HG02798 (cell line): ENCODE measurements at regions not wholly inside any gene's neighbourhood (a gene's known extent, or its start where the extent isn't known, plus 50 kb on each side); places are given as distances from the start of the nearest gene placed in this dataset.

Source experiments
- ATAC-seq: cut with Tn5 transposase; IDR thresholded peaks from one replicate; pipeline ENCODE4 v1.9.1; 2021; ENCODE audit warnings: mild to moderate bottlenecking; ENCODE audit not compliant: unreplicated experiment, poor library complexity

DNA sequence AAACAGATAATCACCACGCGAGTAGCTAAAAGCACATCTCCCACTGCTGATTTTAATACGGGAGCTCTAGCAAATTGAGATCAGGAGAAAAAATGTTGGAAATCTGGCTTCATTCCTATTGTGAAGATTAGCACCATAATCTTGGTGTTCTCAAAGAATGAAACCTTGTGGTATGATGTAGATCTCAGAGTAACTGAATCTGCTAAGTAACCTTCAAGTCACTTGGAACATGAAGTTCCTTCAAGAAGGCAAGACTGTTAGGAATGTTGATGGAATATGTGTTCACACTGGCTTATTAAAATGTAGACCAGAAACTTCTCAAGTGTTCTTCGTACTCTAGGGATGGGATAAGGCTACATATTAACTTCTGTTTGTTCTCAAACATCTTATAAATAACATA lies 117.4 kb upstream of the CHRM3 start:
- no peak for ATAC-seq

DNA sequence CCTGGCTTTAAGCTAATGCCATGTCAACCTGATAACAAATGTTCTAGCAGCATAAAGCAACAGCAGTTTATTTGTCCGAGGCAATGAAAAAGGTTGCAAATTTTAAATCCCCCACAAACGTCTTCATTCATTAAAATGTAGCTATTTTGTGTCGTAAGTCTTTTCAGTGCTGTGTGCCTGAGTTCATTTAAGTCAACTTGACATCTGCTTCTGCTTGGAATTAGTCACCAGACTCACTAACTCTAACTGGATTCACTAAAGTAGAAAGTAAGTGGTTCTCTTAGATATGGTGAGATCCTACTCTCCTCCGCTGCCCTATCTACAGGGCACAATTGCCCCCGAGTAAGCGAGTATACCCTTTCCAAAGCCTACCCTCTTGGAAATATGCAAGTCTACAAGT lies 118.4 kb upstream of the CHRM3 start:
- no peak for ATAC-seq

DNA sequence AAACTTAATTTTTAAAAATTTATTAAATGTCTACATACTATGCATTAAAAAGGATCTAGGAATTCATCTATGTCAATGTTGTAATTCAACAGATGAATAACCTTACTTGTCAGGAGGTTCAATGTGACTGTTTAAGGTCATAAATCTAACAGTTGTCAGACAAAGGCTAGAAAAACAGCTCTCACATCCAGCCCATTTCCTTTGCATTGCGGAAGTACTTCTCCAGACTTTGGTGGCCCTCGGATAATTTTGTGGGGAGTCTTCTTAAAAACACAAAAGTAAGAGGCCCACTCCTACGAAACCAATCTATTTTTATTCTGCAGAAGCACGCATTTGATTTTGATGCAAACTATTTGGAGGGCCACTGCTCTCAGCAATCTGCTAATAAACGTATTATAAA lies 122.6 kb upstream of the CHRM3 start:
- no peak for ATAC-seq

DNA sequence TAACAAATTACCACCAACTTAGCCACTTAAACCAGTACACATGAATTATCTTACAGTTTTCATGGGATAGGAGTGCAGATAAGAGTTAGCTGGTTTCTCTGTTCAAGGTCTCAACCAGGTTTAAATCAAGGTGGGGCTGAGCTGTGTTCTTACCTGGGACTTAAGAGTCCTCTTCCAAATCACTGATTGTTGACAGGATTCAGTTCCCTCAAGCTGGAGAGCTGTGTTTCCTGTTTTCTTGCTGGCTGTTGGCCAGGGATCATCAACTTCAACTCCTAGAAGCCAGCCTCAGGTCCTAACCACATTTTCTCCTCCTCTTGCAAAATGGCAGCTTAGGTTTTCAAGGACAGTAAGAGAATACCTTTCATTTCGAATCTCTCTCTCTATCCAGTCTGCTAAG lies 123.8 kb upstream of the CHRM3 start:
- no peak for ATAC-seq

DNA sequence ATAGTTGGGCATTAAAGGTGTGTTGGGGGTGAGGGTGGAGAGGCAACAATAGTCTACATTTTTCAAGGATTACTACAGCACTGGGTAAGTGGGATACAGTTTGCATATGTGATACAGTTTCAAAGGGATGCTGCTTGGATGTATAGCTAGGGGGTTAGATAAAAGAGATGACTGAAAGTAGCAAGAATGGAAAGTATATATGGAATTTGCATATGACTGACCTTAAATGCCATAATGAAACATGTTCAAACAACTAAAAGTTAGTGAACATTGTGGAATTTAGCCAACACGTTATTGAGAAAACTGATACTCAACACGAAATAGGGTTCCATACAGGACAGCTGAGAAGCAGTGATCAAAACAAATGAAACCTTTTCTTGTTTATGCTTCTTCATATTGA lies 124.8 kb upstream of the CHRM3 start:
- ATAC-seq, result no peak

DNA sequence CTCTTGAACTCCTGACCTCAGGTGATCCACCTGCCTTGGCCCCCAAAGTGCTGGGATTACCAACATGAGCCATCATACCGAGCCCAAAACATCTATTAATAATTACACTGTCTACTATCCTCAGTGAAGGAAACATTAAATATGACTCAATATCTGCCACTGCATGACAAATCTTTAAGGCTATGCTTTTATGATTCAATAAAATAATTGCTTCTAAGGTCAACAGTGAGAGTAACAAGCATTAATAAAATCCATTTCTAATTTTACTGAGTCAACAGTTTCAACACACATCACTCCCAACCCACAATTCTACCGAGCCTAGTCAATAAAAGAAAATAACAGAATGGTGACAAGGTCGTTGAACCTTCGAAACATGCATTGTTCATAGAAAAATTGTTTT lies 125.5 kb upstream of the CHRM3 start:
- ATAC-seq, result no peak

DNA sequence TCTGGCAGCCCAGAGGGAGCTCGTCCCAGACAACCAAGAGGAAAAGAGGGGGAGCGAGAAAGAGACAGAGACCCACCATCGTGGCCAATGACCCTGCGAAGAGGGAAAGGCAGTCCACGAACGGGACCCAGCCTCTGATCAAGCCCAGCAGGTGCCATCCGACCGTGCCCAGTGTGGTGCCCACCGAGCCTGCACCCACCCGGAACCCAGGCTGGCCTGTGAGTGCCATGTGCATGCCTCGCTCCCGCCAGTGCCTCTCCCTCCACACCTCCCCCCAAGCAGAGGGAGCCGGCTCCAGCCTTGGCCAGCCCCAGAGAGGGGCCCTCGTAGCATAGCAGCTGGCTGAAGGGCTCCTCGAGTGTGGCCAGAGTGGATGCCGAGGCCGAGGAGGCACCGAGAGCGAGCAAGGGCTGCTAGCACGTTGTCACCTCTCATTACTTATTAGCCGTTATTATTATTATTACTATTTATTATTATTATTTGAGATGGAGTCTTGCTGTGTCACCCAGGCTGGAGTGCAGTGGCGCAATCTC lies 130.7 kb upstream of the CHRM3 start:
- no peak for ATAC-seq

DNA sequence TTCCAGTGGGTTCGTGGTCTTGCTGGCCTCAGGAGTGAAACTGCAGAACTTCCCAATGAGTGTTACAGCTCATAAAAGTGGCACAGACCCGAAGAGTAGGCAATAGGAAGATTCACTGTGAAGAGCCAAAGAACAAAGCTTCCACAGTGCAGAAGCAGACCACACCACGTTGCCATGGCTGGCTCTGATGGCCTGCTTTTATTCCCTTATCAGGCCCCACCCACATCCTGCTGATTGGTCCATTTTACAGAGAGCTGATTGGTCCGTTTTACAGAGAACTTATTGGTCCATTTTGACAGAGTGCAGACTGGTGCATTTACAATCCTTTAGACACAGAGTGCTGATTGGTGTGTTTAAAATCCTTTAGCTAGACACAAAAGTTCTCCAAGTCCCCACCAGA lies 131.4 kb upstream of the CHRM3 start:
- ATAC-seq, result no peak

DNA sequence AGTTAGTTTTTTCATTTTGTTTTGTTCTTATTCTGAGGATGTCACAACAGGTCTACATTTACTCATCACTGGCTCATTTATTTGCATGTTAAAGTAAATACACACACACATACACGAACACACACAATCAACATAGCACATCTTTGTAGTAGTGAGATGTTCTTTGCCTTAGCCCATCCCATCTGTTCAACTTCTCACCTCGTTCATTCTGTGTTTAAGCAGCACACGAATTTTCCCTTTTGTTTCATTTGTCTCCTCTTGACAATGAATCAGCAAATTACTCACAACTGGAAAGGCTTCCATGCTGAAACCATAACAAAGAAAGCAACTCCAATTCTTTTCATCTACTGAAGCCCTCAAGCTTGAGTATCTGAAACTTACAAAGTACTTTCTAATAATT lies 133.3 kb upstream of the CHRM3 start:
- ATAC-seq, result no peak

DNA sequence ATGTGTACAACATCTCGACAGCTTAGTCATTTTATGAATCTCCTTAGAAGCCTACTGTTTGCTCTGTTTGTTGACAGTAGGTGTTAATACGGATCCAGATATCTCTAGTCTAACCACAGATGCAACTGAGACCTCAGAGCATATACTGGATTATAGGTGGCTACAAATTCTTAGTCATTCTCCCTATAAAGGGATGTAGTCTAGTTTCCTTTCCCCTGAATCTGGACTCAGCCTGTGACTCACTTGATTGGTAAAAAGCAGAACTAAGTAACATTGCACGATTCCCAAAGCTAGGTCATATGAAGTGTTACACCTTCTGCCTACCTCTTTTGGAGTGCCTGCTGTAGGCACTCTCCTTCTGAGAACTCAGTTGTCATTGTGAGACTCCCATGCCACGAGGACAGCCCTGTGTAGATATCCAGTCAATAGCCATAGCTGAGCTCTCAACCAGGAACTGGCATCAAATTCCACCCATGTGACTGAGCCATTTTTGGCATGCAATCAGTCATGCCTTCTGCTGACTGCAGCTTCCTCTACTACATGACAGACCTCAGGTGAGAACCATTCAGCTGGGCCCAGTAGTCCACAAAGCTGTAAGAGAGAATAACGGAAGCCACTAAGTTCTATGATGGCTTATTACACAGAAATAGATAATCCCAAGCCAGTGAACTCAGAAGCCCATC lies 135.9 kb upstream of the CHRM3 start:
- no peak for ATAC-seq

DNA sequence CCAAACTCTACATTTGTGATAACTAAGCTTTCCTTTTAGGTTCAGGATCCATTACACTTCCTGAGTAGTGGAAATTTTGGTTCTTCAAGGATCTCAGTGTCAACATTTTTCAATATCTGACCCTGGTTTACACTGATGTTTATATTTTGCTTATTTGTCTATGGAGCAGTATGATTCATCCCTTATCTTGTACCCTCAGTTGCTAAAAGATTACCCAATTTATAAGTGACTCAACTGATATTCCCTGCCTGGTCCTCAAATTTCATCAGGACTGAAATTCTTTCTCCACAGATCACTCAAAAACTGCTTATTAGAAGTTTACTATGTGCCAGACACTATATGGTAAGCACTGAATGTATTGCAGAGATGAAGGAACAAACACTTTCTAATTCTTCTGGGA lies 139.1 kb upstream of the CHRM3 start:
- no peak for ATAC-seq

DNA sequence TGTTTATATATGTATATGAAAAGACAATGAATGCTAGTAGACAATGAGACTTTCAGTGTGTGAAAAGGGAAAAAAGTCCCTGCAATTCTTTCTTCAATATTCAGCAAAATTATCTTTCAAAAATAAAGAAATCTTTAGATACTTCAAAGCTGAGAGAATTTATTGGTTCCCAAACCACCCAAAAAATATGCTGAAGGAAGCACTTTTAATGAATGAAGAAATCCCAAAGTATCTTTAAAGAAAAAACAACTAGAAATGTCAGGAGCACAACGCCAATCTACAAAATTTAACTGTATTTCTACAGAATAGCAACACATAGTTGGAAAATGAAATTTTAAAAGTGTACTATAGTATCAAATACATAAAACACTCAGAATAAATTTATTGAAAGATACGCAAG lies 142.3 kb upstream of the CHRM3 start:
- no peak for ATAC-seq

DNA sequence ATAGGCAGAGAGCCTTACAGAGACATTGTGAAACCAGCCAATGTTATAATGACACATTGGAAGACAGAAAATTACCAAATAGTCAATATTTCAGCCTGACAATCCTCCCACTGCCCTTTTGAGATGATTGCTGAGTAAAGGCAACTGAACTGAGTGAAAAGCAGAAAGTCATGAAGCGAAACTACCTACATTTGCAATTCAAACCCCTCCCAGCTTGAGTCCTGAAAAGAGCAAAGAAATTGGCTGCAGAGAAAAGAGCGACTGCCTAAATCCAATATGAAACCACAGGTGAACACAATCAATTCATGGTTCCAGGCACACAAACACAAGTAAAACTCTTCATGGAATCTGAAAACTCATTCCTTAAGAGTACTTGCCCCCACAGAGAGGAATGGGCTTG lies 143.4 kb upstream of the CHRM3 start:
- no peak for ATAC-seq

DNA sequence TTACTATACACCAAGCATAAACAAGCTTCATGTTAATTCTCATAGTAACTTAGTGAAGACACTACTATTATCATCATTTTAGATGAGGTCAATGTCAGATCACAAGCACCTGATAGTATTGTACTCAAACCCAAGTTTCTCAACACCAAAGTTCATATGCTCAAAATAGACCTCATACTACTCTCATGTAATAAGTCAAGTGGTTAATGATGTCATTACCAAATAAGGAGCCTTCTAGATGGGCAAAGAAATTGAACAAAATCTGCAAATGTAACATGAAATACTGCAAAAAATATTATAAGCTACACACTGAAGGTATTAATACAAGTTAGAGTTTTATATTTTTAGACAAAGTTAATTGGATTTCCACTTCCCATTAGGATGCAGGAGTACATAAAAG lies 144.0 kb upstream of the CHRM3 start:
- no peak for ATAC-seq

DNA sequence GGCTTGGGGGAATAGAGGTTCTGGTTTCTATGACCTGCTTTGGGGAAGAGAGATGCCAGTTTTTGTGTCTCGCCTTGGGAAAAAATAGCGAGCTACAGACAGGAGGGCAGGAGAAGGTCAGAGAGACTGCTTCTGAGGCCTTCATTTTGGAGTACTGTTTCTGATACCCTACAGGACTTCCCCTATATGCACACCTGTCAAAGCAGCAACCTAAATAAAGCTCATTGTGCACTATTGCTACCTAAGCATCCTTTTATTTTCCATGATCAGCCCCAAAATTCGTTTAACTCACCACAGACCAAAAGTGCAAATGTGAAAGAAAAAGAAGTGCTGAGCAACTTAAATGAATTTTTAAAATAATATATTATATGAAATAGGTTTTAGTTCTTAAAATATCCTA lies 145.6 kb upstream of the CHRM3 start:
- no peak for ATAC-seq

DNA sequence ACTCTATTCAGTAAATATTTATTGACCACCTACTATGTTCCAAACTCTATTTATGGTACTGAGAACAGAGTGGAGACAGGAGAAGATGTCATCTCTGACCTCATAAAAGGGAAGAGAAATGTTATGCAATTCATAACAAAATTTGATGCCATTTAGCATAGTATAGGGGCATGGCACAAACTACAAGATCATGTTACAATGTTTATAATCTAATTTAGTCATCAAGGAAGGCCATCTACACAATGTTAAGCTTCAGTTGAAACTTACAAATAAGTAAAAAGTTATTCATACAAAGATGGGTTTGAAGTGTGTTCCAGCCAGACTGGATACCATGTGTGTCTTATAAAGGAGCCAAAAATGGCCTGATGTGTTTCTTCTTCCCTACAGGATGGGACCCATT lies 146.8 kb upstream of the CHRM3 start:
- ATAC-seq, result no peak

DNA sequence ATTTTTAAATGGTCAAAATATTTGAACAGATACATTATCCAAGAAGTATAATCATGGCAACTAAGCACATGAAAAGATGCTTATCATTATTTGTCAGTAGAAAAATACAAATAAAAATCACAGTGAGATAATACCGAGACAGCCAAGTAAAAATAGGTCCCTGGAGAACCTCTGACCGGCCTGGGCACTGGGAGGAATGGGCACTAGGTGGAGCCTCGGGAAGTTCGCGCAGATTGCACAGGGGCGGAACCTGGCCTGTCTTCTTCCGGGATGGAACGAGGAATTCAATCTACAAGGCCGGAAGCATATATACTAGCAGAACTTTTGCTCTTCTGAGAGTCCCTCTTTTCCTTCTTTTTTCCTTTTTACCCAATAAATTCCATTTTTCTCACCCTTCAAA lies 148.5 kb upstream of the CHRM3 start:
- ATAC-seq, result no peak

DNA sequence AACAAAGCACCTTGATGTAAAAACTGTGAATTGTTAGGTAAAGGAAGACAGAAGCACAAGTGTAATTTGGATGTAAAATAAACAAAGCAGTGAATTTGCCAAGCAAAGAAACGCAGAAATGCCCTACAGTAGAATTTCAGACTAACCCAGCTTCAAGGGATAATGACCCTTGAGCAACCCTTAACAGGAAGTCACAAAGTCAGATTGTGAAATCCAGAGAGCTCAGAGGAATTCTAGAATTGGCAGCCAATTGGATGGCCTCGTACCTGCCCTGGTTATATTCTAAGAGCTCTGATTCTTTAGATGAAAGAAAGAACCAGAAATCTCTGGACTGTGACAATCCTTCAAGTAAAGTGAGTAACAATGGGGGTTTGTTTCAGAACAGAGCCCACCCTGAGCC lies 152.7 kb upstream of the CHRM3 start:
- ATAC-seq, result no peak

DNA sequence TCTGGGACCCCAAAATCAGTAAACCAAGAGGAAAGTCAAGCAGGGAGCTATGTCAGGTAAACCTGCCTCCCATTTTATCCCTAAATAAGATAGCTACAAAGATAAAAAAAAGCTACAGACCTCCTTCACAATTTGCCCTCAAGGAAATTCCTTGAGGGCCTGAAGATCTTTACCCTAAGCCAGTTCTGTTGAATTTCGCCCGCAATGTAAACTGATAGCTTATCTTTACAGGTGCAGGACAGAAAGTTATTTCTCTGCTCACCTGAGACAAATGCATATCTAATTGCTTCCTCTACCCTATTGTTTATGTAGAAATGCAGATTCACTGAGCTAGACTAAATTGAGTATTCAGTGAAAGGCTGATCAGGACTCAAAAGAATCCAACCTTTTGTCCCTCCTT lies 153.4 kb upstream of the CHRM3 start:
- ATAC-seq, result no peak

DNA sequence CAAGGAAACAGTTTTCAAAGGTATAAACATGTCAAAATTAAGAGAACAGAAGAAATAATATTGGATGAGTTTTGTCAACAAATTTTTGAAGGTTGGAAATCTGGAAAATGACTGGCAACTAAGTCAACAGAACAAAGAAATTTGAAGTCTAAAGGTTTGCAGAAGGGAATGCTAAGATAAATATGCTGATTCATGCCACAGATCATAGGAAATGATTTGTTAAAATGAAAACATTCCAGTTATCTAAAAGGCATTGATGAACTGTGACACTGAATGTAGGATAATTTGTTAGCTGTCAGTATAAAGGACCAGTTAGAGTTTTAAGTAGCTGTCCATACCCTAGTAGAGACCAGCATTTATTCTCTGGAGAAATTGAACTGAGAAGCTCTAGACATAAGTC lies 157.9 kb upstream of the CHRM3 start:
- no peak for ATAC-seq

DNA sequence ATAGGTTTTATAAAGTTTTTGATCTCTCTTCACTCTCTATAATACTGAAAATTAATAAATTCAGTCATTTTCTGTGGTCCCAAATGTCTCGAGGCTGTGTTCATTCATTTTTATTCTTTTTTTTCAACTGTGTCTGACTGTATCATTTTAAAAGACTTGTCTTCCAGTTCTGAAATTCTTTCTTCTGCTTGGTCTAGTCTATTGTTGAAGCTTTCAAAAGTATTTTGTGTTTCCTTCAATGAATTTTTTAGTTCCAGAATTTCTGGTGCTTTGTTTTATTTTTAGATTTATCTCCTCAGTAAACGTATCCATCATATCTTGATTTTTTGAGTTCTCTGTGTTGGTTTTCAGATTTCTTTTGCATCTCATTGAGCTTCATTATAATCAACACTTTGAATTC lies 161.0 kb upstream of the CHRM3 start:
- ATAC-seq, result no peak

DNA sequence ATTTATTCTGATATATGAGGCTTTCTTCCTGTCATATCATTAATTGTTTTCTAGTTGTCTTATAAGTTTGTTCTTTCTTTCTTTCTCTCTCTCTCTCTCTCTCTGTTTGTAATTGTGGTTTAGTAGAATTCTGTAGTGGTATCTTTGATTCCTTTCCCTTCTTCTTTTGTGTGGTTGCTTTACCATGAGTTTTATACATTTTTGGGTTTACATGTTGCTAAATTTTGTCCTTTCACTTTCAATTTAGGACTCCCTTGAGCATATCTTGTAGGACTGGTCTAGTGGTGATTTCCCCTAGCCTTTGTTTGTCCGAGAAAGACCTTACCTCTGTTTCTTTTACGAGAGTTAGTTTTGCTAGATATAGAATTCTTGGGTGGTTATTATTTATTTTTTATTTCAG lies 162.3 kb upstream of the CHRM3 start:
- ATAC-seq, result no peak

DNA sequence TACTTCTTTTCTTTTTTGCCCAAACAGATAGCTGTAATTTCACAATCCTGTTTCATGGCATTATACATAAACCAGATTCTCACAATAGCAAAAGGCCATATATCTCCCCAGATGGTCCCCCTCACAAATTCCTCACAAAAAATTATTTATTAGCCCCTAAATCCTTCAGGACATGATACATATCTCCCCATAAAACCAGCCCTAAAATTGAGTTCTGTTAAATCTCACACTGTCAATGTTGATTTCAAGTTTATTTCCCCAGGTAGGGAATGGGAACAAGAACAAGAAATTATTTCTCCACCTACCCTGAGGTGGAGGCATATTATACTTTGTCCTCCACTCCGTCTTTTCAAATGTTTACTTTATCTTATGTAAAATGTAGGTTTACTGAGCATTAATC lies 163.4 kb upstream of the CHRM3 start:
- no peak for ATAC-seq
